Epithelial cell of prostate (primary cell): ENCODE measurements at regions not wholly inside any gene's neighbourhood (a gene's known extent, or its start where the extent isn't known, plus 50 kb on each side); places are given as distances from the start of the nearest gene placed in this dataset.

ENCODE experiments used
- DNase-seq: peaks from one replicate; pipeline ENCODE4 v3.0.0-alpha.2; 2011; ENCODE audit warnings: low read depth, low spot score
- H3K27ac ChIP-seq: fragments of 450-650 bp; 2 replicates; pipeline ENCODE4 v1.5.1; 2017; ENCODE audit warnings: mild to moderate bottlenecking

- H3K27ac ChIP-seq = no peak overlapping the region
Observed at GRCh38 chr2:8457699-8458502, 224.0 kb upstream of the ID2 start.

DNA sequence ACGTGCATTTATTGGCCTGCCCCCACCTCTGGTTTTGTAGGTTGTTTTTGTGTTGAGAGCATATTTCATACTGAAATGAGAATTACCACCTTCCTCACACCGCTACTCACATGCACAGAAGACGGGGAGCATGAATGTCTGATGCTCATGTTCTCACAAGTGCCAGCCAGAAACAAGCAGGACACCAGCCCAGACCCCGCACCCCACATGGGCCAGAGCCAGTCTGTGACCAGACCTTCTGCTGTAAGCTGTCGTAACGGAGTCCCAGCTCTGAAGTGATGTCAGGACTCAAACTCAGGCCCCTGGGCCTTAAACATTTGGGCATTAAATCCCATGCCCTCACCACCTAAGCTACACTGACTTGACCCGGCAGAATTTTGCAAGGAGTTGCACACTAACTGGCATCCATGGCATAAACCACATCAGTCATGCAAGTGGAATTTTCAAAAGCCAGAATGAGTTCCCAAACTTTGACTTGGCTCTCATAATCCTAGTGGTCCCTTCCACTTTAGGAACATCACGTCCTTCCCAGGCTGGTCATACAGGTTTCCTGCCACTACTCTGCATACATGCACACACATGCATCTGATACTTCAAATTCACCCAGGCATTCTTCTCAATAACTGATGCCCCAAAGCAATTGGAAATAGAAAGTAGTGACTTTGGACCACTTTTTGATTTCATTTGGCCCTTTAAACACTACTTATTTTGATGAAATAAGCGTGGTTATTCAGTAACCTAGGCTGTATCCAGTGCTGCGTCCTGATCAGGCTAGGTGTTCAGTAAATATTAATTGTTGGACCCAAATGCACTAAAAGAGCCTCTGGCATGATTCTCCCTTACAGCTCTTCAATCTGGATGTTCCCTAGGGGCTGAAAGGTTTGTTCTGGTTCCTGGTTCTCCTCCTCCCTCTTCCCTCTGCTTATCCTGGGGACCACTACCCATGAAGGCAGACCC lies 223.1 kb upstream of the ID2 start:
- no peak for DNase-seq
- no peak overlapping the region for H3K27ac ChIP-seq

More at GRCh38 chr2:8457699-8458502, 224.0 kb upstream of the ID2 start:
- DNase-seq = no peak

DNA sequence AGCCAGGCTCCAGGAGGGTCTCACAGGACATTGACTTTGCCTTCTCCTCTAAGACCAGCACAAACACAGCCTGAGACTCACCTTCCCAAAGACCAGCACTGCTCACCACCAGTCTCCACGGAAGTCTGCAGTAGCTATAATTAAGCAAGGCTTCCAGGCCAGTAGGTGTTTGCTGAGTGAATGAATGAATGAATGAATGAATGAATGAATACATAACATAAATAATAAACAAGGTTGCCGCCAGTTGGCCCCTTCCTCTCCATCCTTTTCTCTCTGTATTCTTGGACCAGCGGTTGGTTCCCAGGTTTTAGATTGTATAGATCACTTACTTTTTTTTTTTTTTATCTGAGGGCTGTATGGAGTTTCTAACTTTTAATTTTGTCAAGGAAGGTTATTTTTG lies 222.4 kb upstream of the ID2 start:
- DNase-seq = no peak
- H3K27ac ChIP-seq = no peak overlapping the region

DNA sequence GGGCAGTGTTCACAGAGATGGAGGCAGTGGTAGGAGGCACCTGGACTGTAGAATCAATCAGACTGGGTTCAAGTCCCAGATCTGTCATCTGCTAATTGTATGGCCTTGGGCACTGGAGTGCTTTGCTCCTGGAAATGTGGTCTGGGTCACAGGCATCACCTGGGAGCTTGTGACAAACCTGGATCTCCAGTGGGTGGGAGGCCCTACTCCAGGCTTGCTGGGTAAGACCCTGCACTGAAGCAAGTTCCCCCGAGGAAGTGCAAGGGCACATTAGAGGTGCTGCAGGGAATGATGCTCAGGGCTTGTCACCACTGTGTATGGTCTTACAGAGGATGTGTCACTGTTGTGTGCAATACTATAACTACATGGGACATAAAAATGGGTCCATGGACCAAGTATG lies 220.5 kb upstream of the ID2 start:
- DNase-seq = no peak
- no peak overlapping the region for H3K27ac ChIP-seq

GRCh38 chr2:8462280-8462679 lies 219.6 kb upstream of the ID2 start:
- no peak for DNase-seq
- no peak overlapping the region for H3K27ac ChIP-seq

- no peak for DNase-seq
- no peak overlapping the region for H3K27ac ChIP-seq
Observed at GRCh38 chr2:8462899-8463648, 218.8 kb upstream of the ID2 start.

DNA sequence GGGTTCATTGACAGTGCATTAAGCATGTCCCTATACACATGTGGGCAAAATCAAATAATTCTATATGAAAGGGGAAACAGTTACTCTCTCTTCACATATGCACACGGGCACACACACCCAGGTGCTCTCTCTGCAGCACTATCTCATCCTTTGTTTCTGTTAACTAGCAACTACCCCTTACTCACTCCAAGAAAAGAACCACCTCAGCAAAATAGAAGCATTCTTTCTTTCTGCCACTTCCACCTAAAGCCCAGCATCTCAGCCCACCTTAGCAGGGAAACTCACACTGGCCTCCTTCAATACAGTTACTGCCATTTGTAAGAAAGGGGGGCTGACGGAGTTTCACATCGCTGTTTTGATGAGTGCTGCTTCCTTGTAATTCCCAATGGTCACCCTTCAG lies 216.3 kb upstream of the ID2 start:
- no peak for DNase-seq

DNA sequence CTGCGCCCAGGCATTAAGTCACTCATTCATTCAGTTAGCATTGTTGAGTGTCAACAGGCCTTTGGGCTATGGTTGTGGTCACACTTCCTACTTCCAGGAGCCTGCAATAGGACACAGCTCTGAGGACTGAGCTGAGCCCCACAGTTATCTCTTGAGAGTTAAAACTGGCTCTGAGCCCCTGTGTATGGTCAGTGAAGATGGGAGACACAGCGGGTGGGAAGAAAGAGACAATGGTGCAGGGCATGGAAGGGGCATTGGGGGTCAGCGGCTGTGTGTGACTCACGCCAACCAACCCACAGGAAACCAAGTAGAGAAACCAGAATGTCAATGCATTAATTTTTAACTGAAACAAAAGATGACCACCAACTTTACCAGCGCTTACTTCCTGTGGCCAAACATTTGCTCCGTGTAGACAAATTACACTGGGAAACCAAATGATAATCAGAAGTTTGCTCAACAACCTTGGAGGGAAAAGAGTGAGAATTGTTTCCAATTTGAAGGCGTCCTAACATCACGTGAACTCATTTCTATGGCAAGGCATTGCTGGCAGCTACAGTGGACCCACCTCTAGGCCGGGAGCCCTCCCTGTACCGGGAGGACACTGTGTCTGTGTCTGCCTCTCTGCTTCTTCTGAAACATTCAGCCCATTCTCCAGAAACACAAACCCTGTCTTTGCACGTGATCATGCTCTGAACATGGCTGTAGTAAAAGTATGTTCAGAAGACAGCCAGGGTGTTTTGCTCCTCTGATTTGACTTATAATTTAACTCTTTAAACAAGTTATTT lies 212.0 kb upstream of the ID2 start:
- no peak overlapping the region for H3K27ac ChIP-seq
- no peak for DNase-seq

More for the DNA sequence above, 216.3 kb upstream of the ID2 start:
- H3K27ac ChIP-seq = no peak overlapping the region

GRCh38 chr2:8472545-8473323 lies 209.1 kb upstream of the ID2 start:
- H3K27ac ChIP-seq = no peak overlapping the region
- no peak for DNase-seq

- DNase-seq = no peak
- H3K27ac ChIP-seq = no peak overlapping the region
Observed at GRCh38 chr2:8475349-8476031, 206.4 kb upstream of the ID2 start.

GRCh38 chr2:8477552-8478470 lies 204.0 kb upstream of the ID2 start:
- H3K27ac ChIP-seq = no peak overlapping the region
- DNase-seq = no peak

- H3K27ac ChIP-seq = no peak overlapping the region
- DNase-seq = no peak
Observed at GRCh38 chr2:8478471-8478793, 203.4 kb upstream of the ID2 start.

DNA sequence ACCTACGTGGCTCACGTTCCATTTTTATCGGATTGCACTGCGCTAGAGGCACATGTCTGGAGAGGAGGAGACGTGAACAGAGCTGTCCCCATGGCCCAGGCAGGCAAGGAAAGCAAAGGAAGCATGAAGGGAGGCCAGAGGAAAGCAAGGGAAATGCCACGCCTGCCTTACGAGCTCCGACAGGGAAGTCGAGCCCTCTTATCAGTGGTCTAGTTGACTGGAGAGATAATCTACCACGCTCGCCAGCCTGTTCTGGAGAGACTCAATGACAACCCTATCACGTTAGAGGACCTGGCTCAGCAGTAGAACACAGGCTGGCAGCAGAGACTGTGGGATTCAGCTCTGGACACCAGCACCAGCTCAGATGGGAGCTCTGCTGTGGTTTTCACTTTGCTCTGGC lies 202.6 kb upstream of the ID2 start:
- DNase-seq = no peak
- no peak overlapping the region for H3K27ac ChIP-seq

- H3K27ac ChIP-seq = no peak overlapping the region
- DNase-seq = no peak
Observed at GRCh38 chr2:8480915-8481314, 200.9 kb upstream of the ID2 start.

DNA sequence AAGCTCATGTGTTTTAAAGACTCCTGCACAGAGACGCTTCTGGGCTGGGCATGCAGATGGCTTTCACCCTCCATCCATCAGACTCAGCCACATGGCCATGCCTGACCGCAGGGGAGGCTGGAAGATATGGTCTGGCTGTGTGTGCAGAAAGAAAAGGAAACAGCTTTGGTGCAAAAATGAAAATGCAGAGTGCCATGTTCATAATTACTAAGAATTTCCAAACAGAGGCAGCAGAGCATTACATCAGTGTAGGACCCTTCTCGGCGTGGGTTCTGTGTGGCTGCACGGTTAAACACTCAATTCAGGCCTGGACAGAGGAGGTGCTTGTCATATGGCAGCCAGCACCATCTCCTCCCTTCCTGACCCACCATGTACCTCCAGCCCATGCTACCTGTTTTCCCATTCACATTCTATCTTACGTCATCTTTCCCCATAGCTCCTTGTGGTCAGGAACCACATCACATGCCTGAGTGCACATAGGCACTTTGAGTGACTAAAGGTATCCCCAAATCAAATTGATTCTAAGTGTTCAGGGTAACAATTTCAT lies 200.3 kb upstream of the ID2 start:
- no peak for DNase-seq
- H3K27ac ChIP-seq = no peak overlapping the region

DNA sequence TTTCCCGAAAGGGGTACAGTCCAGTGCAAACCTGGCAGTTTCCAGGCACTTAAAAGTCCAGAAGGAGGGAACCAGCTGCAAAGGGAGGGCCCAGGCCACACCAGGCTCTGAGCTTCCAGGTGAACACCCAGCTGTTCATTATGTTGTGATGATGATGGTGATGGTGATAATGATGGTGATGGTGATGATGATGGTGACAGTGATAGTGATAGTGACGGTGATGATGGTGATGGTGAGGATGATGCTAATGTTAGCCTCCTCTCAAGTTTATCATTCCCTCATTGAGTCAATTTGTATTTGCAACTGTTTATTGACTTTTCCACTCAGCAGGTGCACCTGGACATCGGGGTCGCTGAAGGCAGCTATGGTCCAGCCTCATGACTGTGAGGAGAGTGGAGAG lies 199.4 kb upstream of the ID2 start:
- H3K27ac ChIP-seq = no peak overlapping the region

GRCh38 chr2:8484502-8485283 lies 197.2 kb upstream of the ID2 start:
- no peak overlapping the region for H3K27ac ChIP-seq

More for the DNA sequence above, 199.4 kb upstream of the ID2 start:
- no peak for DNase-seq

More at GRCh38 chr2:8484502-8485283, 197.2 kb upstream of the ID2 start:
- no peak for DNase-seq
